Endothelial cell of umbilical vein (primary cell): ENCODE measurements at regions not wholly inside any gene's neighbourhood (a gene's known extent, or its start where the extent isn't known, plus 50 kb on each side); places are given as distances from the start of the nearest gene placed in this dataset.

Experiments
- EZH2 ChIP-seq: IDR thresholded peaks from 2 replicates; pipeline ENCODE4 v1.6.1; 2012; ENCODE audit warnings: borderline replicate concordance, low read depth, mild to moderate bottlenecking, moderate library complexity, low read length, inconsistent platforms; ENCODE audit not compliant: severe bottlenecking
- FOS ChIP-seq: IDR thresholded peaks from 2 replicates; pipeline ENCODE4 v1.6.1; 2011; ENCODE audit warnings: mild to moderate bottlenecking, low read length, moderate library complexity, borderline replicate concordance; ENCODE audit not compliant: insufficient read depth
- GATA2 ChIP-seq: IDR thresholded peaks from 2 replicates; pipeline ENCODE4 v1.7.0; 2011; ENCODE audit warnings: low read depth, mild to moderate bottlenecking, moderate library complexity, mixed read lengths, low read length; ENCODE audit not compliant: insufficient read length, insufficient read depth
- JUN ChIP-seq: IDR thresholded peaks from 2 replicates; pipeline ENCODE4 v1.6.1; 2011; ENCODE audit warnings: borderline replicate concordance, low read depth; ENCODE audit not compliant: insufficient read length, insufficient read depth
- MAX ChIP-seq: IDR thresholded peaks from 2 replicates; pipeline ENCODE4 v1.6.1; 2011; ENCODE audit not compliant: insufficient read depth, insufficient read length
- MYC ChIP-seq: IDR thresholded peaks from one replicate; pipeline ENCODE4 v1.6.1; 2011; ENCODE audit warnings: mild to moderate bottlenecking, low read depth, low read length
- POLR2A ChIP-seq: IDR thresholded peaks from 2 replicates; pipeline ENCODE4 v1.6.1; 2012; ENCODE audit warnings: low read depth, mild to moderate bottlenecking, control low read depth, low read length
- POLR2AphosphoS5 ChIP-seq: IDR thresholded peaks from 2 replicates; pipeline ENCODE4 v1.6.1; 2012; ENCODE audit warnings: low read depth, mild to moderate bottlenecking, control low read depth, low read length, moderate library complexity; ENCODE audit not compliant: insufficient read depth
- TF ChIP-seq, protein P1 (sequence below), 2 donors: IDR thresholded peaks; 1 replicate in 1 of 2; 2 replicates in 1 of 2; pipeline ENCODE4 v1.5.1; 2011; ENCODE audit warnings: low read length in 2 of 2, mild to moderate bottlenecking in 2 of 2, moderate library complexity in 2 of 2, control low read depth in 1 of 2, inconsistent platforms in 1 of 2, low read depth in 1 of 2; ENCODE audit not compliant: insufficient read depth in 1 of 2; ENCODE audit errors: extremely low read depth in 1 of 2

DNA sequence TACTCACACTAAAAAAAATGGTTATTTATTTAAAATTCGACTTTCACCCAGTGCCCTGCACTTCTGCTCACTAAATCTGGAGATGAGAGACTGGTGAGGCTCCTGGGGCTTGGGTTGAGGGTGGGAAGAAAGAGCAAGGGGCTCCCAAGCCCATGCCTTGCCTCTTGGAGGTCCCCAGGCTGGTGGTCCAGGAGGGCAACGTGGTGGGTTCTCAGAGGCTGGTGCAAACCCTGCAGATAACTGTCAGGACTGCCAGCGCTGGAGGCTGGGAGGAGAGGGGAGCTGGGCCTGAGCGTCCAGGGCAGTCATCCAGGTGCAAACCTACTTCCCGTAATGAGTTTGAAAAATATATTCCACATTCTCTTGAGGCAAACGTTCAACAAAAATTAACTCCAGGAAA lies 528.3 kb downstream of the GLRX3 start:
- TF ChIP-seq, protein P1, sequence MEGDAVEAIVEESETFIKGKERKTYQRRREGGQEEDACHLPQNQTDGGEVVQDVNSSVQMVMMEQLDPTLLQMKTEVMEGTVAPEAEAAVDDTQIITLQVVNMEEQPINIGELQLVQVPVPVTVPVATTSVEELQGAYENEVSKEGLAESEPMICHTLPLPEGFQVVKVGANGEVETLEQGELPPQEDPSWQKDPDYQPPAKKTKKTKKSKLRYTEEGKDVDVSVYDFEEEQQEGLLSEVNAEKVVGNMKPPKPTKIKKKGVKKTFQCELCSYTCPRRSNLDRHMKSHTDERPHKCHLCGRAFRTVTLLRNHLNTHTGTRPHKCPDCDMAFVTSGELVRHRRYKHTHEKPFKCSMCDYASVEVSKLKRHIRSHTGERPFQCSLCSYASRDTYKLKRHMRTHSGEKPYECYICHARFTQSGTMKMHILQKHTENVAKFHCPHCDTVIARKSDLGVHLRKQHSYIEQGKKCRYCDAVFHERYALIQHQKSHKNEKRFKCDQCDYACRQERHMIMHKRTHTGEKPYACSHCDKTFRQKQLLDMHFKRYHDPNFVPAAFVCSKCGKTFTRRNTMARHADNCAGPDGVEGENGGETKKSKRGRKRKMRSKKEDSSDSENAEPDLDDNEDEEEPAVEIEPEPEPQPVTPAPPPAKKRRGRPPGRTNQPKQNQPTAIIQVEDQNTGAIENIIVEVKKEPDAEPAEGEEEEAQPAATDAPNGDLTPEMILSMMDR (IDR thresholded peaks at IDR 0.05; ENCODE audit: extremely low read depth in 1 of 2, insufficient read depth in 1 of 2, low read depth in 1 of 2, low read length in 2 of 2): no peak
- no peak for TF ChIP-seq POLR2AphosphoS5
- TF ChIP-seq POLR2A: no peak
- TF ChIP-seq MAX: no peak
- no peak for TF ChIP-seq EZH2
- no peak for TF ChIP-seq FOS
- no peak for TF ChIP-seq JUN
- TF ChIP-seq GATA2: no peak
- TF ChIP-seq MYC: no peak
